ENCODE measurements at regions not wholly inside any gene's neighbourhood (a gene's known extent, or its start where the extent isn't known, plus 50 kb on each side); places are given as distances from the start of the nearest gene placed in this dataset.
"Not testable (repeated sequence)": the region's sequence is repeated elsewhere in the genome, so short reads cannot be mapped to it uniquely, and the experiment has no call there.

DNA sequence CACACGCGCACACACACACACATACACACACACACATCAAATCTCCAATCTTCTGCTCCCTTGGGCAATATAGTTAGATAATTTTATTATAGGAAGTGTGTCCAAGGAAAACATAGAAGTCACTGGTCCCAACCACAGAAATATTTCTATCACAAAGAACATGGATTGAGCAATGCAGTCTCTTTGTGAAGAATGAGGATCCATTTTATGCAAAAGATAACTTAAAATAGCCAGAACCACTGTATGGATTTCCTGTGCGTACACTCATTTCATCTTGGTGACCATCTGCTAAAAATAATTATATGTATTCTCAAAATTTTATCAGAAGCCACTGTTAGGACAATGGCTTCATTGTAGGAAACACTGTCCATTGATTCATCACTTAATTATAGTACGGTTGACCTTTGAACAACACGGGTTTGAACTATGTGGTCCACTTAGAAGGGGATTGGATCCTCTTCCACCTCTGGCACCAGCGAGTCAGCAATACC lies 169.6 kb upstream of the MXRA5 start:
- no peak for TF ChIP-seq EZH2 (IDR thresholded peaks at IDR 0.05; ENCODE audit: borderline replicate concordance, low read depth, low read length, poor library complexity, severe bottlenecking)
- no peak for TF ChIP-seq CTCF (conservative IDR thresholded peaks at IDR 0.05; ENCODE audit: low read depth, low read length)

DNA sequence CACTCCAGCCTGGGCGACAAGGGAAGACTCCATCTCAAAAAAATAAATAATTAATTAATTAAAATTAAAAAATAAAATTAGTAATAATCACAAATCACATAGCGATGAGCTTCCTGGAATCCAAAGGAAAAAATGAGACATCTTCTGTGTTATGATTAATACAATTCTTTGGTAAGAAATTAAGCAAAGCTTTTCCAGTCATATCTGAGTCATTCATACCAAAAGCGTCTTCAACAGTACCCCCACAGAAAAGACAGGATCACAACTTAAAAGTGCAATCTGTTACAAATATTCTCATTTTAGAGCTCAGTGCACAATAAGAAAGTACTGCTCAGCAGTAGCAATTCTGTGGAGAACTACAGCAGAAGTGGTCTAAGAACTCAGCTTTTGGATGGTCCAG lies 168.5 kb upstream of the MXRA5 start:
- Histone ChIP-seq H3K9me3 (ENCODE audit: low read depth, low read length, poor library complexity, severe bottlenecking) (no peaks in the 10 kb centered on the region), H3K27ac (ENCODE audit: low read depth, low read length, poor library complexity, severe bottlenecking) (no peak overlapping the region), H3K27me3 (replicated peaks; ENCODE audit: insufficient read depth, low read depth, low read length, poor library complexity) (peaks cover 15% of the 10 kb centered on the region), H3K4me1 (ENCODE audit: insufficient read depth, low read length, poor library complexity, severe bottlenecking) (peaks cover 3% of the 10 kb centered on the region), H3K36me3 (ENCODE audit: insufficient read depth, low read length, poor library complexity, severe bottlenecking) (no peaks in the 10 kb centered on the region), H3K4me3 (ENCODE audit: low read depth, low read length, poor library complexity, severe bottlenecking) (no peak overlapping the region)
- ChIA-PET CTCF (no interaction called here), POLR2A (ENCODE audit: low non-redundant PET) (interaction anchor here (0.6 kb wide), 1 partner anchor 69 kb away, joined by 4 read pairs; no protein-coding TSS in a partner anchor)
- no peak for DNase-seq (ENCODE audit: low spot score)
- intact Hi-C loops (cut with micrococcal nuclease; ENCODE audit: unreplicated experiment): no loop called here
- BruUV-seq (replicated peaks): no TSS peak
- TF ChIP-seq CTCF (conservative IDR thresholded peaks at IDR 0.05; ENCODE audit: low read depth, low read length) (no peak), EZH2 (IDR thresholded peaks at IDR 0.05; ENCODE audit: borderline replicate concordance, low read depth, low read length, poor library complexity, severe bottlenecking) (no peak)

More for the DNA sequence above, 169.6 kb upstream of the MXRA5 start:
- ChIA-PET CTCF (no interaction called here), POLR2A (ENCODE audit: low non-redundant PET) (no interaction called here)
- DNase-seq (ENCODE audit: low spot score): no peak
- Histone ChIP-seq H3K27me3 (replicated peaks; ENCODE audit: insufficient read depth, low read depth, low read length, poor library complexity) (peaks cover 19% of the 10 kb centered on the region), H3K36me3 (ENCODE audit: insufficient read depth, low read length, poor library complexity, severe bottlenecking) (no peaks in the 10 kb centered on the region), H3K4me1 (ENCODE audit: insufficient read depth, low read length, poor library complexity, severe bottlenecking) (no peaks in the 10 kb centered on the region), H3K27ac (ENCODE audit: low read depth, low read length, poor library complexity, severe bottlenecking) (no peak overlapping the region), H3K4me3 (ENCODE audit: low read depth, low read length, poor library complexity, severe bottlenecking) (no peak overlapping the region), H3K9me3 (ENCODE audit: low read depth, low read length, poor library complexity, severe bottlenecking) (no peaks in the 10 kb centered on the region)
- intact Hi-C loops (cut with micrococcal nuclease; ENCODE audit: unreplicated experiment): no loop called here
- BruUV-seq (replicated peaks): no TSS peak

DNA sequence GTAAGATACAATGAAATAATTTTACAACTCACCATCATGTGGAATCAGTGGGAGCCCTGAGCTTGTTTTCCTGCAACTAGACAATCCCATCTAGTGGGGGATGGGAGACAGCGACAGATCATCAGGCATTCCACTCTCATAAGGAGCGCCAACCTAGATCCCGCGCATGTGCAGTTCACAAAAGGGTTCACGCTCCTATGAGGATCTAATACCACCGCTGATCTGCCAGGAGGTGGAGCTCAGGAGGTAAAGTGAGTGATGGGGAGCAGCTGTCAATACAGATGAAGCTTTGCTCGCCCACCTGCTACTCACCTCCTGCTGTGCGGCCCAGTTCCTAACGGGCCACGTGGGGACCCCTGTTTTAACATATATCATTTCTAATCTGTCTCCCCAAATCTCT lies 165.7 kb upstream of the MXRA5 start:
- intact Hi-C loops (cut with micrococcal nuclease; ENCODE audit: unreplicated experiment); H3K27ac ChIP-seq (ENCODE audit: low read depth, low read length, poor library complexity, severe bottlenecking); H3K27me3 ChIP-seq (replicated peaks; ENCODE audit: insufficient read depth, low read depth, low read length, poor library complexity); H3K36me3 ChIP-seq (ENCODE audit: insufficient read depth, low read length, poor library complexity, severe bottlenecking); H3K4me1 ChIP-seq (ENCODE audit: insufficient read depth, low read length, poor library complexity, severe bottlenecking); POLR2A ChIA-PET (ENCODE audit: low non-redundant PET); H3K9me3 ChIP-seq (ENCODE audit: low read depth, low read length, poor library complexity, severe bottlenecking); H3K4me3 ChIP-seq (ENCODE audit: low read depth, low read length, poor library complexity, severe bottlenecking); CTCF ChIA-PET; BruUV-seq (replicated peaks): not testable (repeated sequence)
- peak; percentile 26 for DNase-seq (ENCODE audit: low spot score)
- peak; percentile 34; the same call in 1 of the 2 replicates for TF ChIP-seq CTCF (conservative IDR thresholded peaks at IDR 0.05; ENCODE audit: low read depth, low read length)

Measured in A673 (cell line).